ENCODE measurements at regions not wholly inside any gene's neighbourhood (a gene's known extent, or its start where the extent isn't known, plus 50 kb on each side); places are given as distances from the start of the nearest gene placed in this dataset.

- no peak for TF ChIP-seq ZNF791 (tag by site-specific recombination; IDR thresholded peaks at IDR 0.05)
- TF ChIP-seq INSM2 (tag by site-specific recombination; IDR thresholded peaks at IDR 0.05) = no peak
- no peak for TF ChIP-seq ZNF830 (tag by site-specific recombination; IDR thresholded peaks at IDR 0.05; ENCODE audit: low read depth)
- TF ChIP-seq PRDM6 (tag by site-specific recombination; IDR thresholded peaks at IDR 0.05) = peak; percentile 52
- TF ChIP-seq ZBTB49 (tag by site-specific recombination; IDR thresholded peaks at IDR 0.05; ENCODE audit: low read depth) = no peak
- no peak for TF ChIP-seq AEBP2 (tag by site-specific recombination; IDR thresholded peaks at IDR 0.05; ENCODE audit: borderline replicate concordance)
- no peak for TF ChIP-seq ZNF529 (tag by site-specific recombination; IDR thresholded peaks at IDR 0.05; ENCODE audit: insufficient replicate concordance)
- no peak for TF ChIP-seq ZNF645 (tag by site-specific recombination; IDR thresholded peaks at IDR 0.05)
These were observed 202.1 kb upstream of the MYL2 start (continued) for GRCh38 chr12:111122458-111122878.

- peaks cover 23% of the 10 kb centered on the region for H3K4me1 ChIP-seq (ENCODE audit: control insufficient read depth, insufficient read depth, low read length)
- ChIA-PET CTCF (interaction anchor here (1.3 kb wide), 1 partner anchor 177 kb away, joined by 4 read pairs; no protein-coding TSS in a partner anchor), POLR2A (no interaction called here)
- H3K27ac ChIP-seq (ENCODE audit: extremely low read depth, low read depth, low read length) = peak overlapping the region; percentile 8; the same call in 1 of the 2 replicates
- TF ChIP-seq ZNF610 (tag by site-specific recombination; IDR thresholded peaks at IDR 0.05; ENCODE audit: borderline replicate concordance) = no peak
- no peak for TF ChIP-seq ZNF362 (tag by site-specific recombination; IDR thresholded peaks at IDR 0.05)
- no peak for TF ChIP-seq ZNF76 (tag by site-specific recombination; IDR thresholded peaks at IDR 0.05; ENCODE audit: borderline replicate concordance, low read depth)
- no peak for TF ChIP-seq ZNF843 (tag by site-specific recombination; IDR thresholded peaks at IDR 0.05)
- TF ChIP-seq SP2 (tag by site-specific recombination; IDR thresholded peaks at IDR 0.05) = no peak
- TF ChIP-seq ZNF311 (tag by site-specific recombination; IDR thresholded peaks at IDR 0.05; ENCODE audit: borderline replicate concordance) = no peak
- no peak for TF ChIP-seq MEIS1 (CRISPR knock-in tag; IDR thresholded peaks at IDR 0.05; ENCODE audit: borderline replicate concordance)
- no peak overlapping the region for H3K4me3 ChIP-seq (ENCODE audit: low read depth, low read length)
- no peaks in the 10 kb centered on the region for H3K9me3 ChIP-seq (ENCODE audit: control insufficient read depth, insufficient read depth, low read depth, low read length)
- no peaks in the 10 kb centered on the region for H3K36me3 ChIP-seq (ENCODE audit: control insufficient read depth in 2 of 2, insufficient read depth in 1 of 2, low read length in 2 of 2)
These were observed 201.5 kb upstream of the MYL2 start for GRCh38 chr12:111121840-111122239.

Data from HEK293 (cell line).